GM18517 (cell line): ENCODE measurements at regions not wholly inside any gene's neighbourhood (a gene's known extent, or its start where the extent isn't known, plus 50 kb on each side); places are given as distances from the start of the nearest gene placed in this dataset.
"Not testable (repeated sequence)": the region's sequence is repeated elsewhere in the genome, so short reads cannot be mapped to it uniquely, and the experiment has no call there.

ENCODE experiments used
- ATAC-seq: cut with Tn5 transposase; IDR thresholded peaks from one replicate; pipeline ENCODE4 v1.9.1; 2021; ENCODE audit warnings: mild to moderate bottlenecking, moderate library complexity; ENCODE audit not compliant: unreplicated experiment

DNA sequence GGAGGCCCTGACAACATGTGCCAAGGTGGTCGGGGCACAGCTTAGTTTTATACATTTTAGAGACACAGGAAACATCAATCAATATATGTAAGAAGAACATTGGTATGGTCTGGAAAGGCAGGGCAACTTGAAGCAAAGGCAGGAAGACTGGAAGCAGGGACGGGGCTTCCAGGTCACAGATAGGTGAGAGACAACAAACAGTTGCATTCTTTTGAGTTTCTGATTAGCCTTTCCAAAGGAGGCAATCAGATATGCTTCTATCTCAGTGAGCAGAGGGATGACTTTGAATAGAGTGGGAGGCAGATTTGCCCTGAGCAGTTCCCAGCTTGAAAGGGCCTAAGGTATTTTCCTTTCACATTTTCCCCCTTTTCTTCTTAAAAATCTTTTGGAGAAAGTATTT lies 311.0 kb upstream of the RGS17 start:
- no peak for ATAC-seq

DNA sequence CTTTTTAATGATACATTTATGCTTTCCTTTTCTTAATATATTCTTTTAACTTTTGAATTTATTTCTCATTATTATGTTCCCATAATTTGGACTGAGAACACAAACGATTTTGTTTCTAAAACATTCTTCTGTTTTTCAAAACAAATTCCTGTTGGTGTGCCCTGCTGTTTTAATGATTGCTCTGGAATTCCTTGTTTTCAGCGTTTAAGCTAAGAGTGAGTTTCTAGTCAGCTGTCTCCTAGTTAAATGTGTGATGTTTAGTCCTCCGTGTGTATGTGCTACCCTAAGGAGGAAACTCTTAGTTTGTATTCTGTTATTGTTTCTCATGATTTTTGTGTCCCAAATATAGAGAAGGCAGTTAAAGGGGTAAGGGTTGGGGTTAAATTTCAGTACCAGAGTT lies 306.1 kb upstream of the RGS17 start:
- ATAC-seq: no peak

- ATAC-seq: no peak
Measured at GRCh38 chr6:153436351-153436750, 305.3 kb upstream of the RGS17 start.

GRCh38 chr6:153435787-153436186 lies 304.7 kb upstream of the RGS17 start:
- ATAC-seq: no peak

DNA sequence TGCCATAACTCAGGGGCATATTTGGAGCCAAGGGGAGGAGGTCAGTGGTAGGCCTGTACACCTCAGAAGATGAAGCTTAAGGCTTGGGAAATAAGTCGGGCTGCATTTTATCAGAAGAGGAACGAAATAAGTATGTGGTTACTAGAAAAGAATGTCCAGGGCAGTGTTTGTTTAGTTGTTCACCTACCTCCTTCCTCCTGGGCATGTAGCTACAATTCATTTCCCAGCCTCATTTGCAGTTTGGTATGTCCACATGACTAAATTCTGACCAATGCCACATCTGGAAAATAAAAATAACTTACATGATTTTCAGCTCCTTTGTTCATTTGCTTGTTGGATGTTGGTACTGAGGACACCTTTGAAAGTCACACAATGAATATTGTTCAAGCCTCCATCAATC lies 294.5 kb upstream of the RGS17 start:
- ATAC-seq: no peak

GRCh38 chr6:153424719-153425400 lies 293.8 kb upstream of the RGS17 start:
- ATAC-seq: no peak

DNA sequence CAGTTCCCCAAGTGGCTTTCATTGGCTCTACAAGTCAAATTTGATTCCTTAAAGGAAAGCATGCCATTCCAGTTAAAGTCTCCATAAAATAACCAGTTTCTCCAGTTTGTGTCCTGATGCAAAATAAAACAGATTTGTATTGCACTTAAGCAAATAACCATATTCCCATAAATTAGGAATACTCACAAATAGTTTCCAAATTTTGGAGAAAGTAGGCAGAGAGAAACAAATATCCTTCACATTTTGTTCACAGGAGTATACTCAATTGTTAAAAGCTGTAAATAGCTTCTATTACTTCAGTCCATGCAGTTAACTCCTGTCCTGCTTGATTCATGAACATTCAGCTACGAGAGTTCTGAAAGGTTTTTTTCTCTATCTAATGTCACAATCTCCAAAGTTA lies 281.4 kb upstream of the RGS17 start:
- no peak for ATAC-seq

DNA sequence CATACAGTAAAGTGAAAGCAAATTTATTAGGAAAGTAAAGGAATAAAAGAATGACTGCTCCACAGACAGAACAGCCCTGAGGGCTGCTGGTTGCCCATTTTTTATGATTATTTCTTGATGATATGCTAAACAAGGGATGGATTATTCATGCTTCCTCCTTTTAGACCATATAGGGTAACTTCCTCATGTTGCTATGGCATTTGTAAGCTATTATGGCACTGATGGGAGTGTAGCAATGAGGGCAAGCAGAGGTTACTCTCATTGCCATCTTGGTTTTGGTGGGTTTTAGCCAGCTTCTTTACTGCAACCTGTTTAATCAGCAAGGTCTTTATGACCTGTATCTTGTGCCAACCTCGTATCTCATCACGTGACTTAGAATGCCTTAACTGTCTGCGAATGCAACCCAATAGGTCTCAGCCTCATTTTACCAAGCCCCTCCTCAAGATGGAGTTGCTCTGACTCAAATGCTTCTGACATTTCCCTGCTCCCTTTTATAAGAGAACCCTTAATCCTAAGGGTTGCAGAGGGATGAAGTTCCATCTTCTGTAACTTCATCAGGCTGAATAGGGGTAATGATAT lies 280.1 kb upstream of the RGS17 start:
- ATAC-seq: no peak

- ATAC-seq: no peak
Measured at GRCh38 chr6:153405931-153406330, 274.8 kb upstream of the RGS17 start.

GRCh38 chr6:153401751-153402150 lies 270.7 kb upstream of the RGS17 start:
- ATAC-seq: no peak

GRCh38 chr6:153392156-153392555 lies 261.1 kb upstream of the RGS17 start:
- ATAC-seq: no peak

GRCh38 chr6:153373869-153374268 lies 242.8 kb upstream of the RGS17 start:
- no peak for ATAC-seq

- ATAC-seq: no peak
Measured at GRCh38 chr6:153368131-153368530, 237.0 kb upstream of the RGS17 start.

GRCh38 chr6:153367021-153367420 lies 235.9 kb upstream of the RGS17 start:
- ATAC-seq: no peak

- no peak for ATAC-seq
Measured at GRCh38 chr6:153357391-153357790, 226.3 kb upstream of the RGS17 start.

GRCh38 chr6:153340568-153340967 lies 209.5 kb upstream of the RGS17 start:
- no peak for ATAC-seq

DNA sequence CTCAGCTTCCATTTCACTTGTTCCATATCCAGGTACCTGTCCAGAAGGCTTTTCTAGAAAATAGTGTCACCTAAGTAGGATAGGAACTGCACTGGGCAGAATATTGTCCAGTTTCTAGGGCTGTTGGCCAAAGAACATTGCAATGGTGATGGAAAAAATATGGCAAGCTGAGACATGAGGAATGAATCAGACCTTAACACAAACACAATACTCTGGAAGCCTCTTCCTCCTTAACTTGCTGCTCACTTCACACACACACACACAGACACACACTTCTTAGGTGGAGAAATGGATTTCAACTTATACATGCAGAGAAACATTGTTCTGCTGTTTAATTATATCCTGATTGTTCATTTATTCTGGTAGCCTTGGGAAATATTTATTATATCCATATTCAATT lies 203.0 kb upstream of the RGS17 start:
- ATAC-seq: no peak

GRCh38 chr6:153331221-153331620 lies 200.1 kb upstream of the RGS17 start:
- ATAC-seq: not testable (repeated sequence)

DNA sequence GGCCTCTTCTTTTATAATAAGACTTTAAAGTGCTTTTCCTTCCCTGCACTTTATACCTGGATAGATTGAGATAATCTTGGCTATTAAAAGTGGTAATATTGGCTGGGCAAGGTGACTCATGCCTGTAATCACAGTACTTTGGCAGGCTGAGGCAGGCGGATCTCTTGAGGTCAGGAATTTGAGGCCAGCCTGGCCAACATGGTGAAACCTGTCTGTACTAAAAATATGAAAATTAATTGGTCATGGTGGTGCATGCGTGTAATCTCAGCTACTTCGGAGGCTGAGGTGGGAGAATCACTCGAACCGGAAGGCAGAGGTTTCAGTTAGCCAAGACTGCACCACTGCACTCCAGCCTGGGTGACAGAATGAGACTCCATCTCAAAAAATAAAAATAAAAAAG lies 197.1 kb upstream of the RGS17 start:
- no peak for ATAC-seq

DNA sequence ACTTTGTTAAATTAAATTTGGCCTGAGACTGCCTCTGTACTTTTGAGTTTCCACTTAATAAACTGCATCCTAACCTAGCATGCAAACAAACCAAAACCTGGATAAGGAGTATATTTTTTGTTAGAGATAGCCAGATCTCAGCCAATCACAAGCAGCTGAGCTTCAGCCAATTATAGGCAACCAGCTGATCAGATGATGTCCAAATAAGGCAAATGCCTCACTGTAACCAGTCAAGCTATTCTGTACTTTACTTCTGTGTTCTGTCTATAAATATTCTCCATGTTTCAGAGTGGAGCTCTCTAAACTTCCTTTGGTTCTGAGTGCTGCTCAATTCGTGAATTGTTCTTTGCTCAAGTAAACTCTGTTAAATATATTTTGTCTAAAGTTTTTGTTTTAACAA lies 194.6 kb upstream of the RGS17 start:
- no peak for ATAC-seq

DNA sequence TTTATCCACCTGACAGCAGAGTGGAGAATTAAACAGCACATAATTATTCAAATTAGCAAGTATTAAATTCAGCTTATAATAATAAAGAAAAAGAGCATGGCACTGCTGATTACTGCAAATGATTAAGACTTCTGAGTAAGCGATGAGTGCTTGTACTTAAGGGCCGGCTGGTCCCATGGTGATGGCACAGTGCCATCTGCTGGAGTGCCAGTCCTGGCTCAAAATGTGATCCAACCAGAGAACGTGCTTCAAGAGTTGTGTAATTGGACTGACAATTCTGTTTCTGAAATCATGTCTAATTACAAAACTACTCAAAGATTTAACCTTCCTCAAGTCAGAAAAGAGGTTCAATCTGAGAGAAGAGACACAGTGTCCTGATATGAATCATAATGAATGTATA lies 181.6 kb upstream of the RGS17 start:
- ATAC-seq: no peak

DNA sequence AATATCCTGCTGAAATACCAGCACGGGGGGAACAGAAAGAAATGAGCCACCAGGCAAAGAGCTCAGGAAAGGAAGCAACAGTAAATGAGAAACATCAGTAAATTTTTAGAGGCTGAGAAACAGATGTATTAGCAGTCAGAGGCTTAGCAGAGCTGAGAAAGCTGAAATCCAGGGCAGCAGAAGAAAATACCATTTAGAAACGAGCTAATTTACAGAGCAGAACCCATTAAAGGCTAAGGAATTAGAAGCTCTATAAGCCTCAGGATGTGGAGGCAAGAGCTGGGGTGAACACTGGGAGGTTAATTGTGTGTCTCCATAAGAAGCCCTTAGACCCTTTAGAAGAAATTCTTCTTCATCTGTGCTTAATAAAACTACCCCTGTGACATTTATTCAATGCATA lies 178.6 kb upstream of the RGS17 start:
- no peak for ATAC-seq

DNA sequence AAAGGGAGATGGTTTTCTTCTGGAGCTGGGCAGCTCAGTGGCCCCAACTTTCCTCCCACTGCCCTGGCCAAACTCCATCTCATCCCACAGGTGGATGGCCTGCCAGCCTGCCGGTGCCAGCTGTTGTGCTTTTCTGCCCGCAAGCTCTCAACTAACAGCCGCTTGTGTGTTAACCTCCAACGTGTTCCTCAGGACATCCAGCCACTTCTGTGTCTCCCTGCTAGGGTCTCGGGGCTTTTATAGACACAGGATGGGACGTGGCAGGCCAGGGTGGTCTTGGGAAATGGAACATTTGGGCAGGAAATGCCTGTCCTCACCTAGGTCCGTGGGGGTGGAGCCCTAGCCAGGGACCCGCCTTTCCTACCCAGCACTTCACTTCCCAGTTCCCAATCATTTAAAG lies 171.1 kb upstream of the RGS17 start:
- ATAC-seq: no peak
